ENCODE measurements at regions not wholly inside any gene's neighbourhood (a gene's known extent, or its start where the extent isn't known, plus 50 kb on each side); places are given as distances from the start of the nearest gene placed in this dataset.

- TF ChIP-seq CTCF (IDR thresholded peaks at IDR 0.05) (no peak), POLR2A (IDR thresholded peaks at IDR 0.05) (no peak), POLR2AphosphoS5 (IDR thresholded peaks at IDR 0.05) (no peak)
Observed at GRCh38 chr2:223470602-223471001, 131.6 kb downstream of the SCG2 start.
